DMS53 (cell line): ENCODE measurements at regions not wholly inside any gene's neighbourhood (a gene's known extent, or its start where the extent isn't known, plus 50 kb on each side); places are given as distances from the start of the nearest gene placed in this dataset.
A peak's percentile ranks its signal among the peaks of the same experiment; 100 is the strongest.
"Not testable (repeated sequence)": the region's sequence is repeated elsewhere in the genome, so short reads cannot be mapped to it uniquely, and the experiment has no call there.

Source experiments
- DNase-seq: peaks from one replicate; lab custom pipeline; 2025; lab: John Stamatoyannopoulos, UW

- not testable (repeated sequence) for DNase-seq
Observed at GRCh38 chr18:46229641-46230040, 125.5 kb downstream of the HAUS1 start.

DNA sequence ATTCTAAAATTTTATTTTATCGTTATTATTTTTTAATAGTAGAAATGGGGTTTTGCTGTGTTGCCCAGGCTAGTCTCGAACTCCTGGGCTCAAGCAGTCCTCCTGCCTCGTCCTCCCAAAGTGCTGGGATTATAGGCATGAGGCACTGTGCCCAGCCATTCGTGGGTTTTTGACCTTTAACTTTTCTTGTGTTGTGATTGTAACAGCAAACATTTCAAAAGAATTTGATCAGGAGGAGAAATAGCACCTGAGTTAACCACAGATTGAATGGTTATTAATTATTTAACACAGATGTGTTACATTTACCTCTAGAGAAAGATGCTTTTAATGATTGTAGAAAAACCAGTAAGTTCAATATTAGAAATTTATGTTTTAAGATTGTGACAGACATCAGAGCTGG lies 132.0 kb downstream of the HAUS1 start:
- no peak for DNase-seq

DNA sequence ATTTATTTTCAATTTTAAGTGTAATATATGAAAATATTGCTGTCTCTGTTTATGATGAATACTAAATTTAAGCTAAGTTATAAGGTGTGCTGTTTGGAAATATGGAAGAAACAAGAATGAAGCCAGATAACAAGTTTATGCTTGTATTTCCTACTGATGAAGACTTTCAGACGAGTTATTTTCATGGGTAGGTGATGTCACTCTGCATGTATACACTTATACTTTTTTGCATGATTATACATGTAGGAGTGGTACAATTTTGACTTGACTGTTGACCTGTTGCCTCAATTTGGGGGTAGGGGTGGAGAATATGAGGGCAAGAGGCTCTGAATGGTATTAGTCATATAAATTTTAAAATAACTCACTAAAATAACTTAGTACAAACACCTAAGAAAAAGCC lies 133.7 kb downstream of the HAUS1 start:
- DNase-seq = no peak

DNA sequence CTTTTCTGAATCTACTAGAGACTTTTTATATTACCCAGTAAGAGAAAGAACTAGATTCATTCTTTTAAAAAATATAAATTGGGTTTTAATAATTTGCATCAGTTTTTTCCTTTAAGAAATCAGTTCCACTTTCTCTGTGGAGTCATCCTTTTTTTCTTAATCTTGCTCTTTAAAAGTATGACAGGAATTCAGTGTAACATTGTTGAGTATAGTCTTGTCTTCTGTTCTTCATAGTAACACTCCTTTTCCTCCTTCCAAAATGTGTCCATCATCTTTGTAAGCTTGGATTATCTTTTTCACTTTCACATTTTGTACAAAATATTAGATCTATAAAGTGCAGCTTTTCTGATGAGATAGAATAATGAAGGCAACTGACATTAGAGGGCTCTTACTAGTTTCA lies 135.4 kb downstream of the HAUS1 start:
- no peak for DNase-seq

DNA sequence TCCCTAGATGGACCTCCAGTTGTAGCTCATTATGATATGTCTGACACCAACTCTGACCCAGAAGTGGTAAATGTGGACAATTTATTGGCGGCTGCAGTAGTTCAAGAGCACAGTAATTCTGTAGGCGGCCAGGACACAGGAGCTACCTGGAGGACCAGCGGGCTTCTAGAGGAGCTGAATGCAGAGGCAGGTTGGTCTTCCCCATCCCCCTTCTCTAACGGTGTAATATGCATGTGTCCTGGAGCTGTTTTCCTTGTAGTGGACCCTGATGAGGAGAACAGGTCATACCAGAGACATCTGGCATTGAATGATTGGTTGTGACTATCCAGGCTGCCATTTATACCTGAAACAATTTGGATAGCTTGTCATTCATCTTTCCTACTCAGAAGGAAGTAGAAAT lies 135.8 kb downstream of the HAUS1 start:
- DNase-seq = no peak

DNA sequence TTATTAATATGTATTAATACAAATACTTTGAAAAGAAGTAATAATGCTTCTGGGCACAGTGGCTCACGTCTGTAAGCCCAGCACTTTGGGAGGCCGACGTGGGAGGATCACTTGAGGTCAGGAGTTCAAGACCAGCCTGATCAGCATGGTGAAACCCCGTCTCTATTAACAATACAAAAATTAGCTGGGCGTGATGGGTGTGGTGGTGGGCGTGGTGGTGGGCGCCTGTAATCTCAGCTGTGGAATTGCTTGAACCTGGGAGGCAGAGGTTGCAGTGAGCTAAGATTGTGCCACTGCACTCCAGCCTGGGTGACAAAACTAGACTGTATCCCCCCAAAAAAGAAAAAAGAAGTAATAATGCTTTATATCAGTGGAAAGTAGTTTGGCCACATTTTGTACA lies 137.2 kb downstream of the HAUS1 start:
- not testable (repeated sequence) for DNase-seq

DNA sequence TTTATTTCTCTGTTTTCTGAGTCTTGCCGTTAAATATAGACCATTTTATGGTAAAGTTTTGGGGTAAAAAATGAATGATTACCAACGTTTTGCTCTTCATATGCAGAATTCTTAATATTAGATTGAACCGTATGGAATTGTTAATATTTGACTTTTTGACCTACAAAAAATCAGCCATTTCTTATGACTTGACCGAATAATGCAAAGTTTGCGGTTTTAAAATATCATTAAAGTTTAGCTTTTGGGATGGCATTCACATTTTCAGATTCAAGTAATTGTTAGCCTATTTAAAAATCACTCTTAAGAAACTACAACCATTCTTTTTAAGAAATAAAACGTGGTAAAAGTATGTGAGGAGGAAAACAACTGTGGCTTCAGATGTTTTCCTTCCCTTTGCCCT lies 138.0 kb downstream of the HAUS1 start:
- no peak for DNase-seq

GRCh38 chr18:46243095-46243494 lies 138.9 kb downstream of the HAUS1 start:
- no peak for DNase-seq

DNA sequence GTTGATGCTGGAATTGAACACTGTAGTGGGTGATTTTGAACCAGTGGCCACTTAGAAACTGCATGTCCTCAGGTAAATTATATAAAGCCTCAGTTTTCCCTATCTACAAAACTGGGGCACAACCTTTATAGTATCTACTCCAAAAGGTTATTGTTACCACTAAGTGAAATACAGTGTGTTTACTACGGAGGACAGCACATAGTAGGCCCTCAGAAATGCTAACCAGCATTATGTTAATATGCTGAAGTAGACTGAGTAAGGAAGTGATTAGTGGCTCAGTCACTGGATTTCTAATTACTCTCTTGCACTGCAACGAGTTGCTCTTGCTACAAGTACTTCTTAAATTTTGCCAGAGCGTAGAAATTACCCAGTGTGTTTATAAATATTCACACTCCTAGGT lies 139.5 kb downstream of the HAUS1 start:
- no peak for DNase-seq

DNA sequence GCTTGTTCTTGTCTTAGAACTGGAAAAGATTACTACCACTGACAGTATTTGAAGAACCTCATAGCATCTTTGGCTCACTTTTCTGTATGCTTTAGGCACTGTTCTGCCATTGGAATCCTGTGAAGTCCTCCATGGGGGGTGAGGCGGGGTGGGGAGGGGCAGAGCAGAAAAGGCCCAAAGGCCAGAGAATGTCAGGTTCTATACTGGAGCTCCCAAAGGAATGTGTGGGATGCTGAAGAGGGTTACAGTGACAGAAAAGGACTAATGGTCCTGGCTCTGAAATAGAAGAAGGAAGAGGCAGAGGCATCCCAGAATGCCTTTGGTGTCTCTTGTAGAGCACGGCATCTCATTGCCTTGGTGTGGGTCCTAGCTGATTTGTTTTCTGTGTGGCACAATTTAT lies 141.9 kb downstream of the HAUS1 start:
- DNase-seq = no peak

DNA sequence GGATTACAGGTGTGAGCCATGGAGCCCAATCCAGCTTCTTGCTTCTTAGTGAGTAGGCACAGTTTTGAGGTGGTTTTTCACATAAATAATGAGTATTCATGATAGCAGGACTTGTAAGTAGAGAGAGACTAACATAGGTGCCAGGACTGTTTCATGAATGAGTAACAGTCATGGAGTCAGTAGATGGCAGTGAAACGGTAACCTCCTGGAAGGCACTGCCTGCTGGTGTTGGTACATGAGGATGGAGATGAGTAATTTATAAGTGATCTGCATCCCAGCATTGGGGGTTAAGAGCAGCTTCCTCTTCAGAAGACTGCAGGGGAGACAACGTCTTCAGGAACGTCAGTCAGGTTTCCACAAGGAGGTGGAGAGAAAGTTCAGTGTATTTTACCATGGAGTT lies 143.8 kb downstream of the HAUS1 start:
- DNase-seq = no peak

DNA sequence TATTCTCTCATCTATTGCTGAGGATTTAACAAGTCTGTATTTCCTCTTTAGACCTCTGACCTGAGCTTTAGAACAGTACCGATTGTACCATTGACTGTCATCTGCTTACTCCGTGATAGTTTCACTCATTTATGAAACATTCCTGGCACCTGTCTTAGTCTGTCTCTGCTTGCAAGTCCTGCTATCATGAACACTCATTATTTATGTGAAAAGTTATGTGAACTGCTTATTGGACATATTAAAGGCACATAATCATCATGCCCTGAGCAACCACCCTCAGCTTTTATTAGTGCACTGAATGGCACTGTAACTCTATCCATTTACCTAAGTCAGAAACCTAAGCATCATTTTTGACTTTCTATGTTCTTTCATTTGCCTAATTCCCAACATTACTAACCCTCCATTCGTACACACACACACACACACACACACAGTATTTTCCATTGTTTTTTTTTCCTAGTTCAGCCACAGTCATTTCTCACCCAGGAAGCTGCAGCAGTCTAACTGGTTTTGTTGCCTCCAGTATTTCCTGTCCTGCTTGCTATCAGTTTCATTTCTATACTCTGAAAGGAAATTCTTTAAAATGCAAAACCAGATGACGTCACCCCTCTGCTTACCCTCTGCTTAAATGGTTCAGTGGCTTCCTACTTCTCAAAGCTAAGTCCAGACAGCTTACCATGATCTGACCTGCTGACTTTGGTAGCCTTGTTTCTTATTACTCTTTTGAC lies 146.1 kb downstream of the HAUS1 start:
- peak; percentile 99 for DNase-seq

- DNase-seq = no peak
Observed at GRCh38 chr18:46250812-46251173, 146.6 kb downstream of the HAUS1 start.

GRCh38 chr18:46252759-46253158 lies 148.6 kb downstream of the HAUS1 start:
- DNase-seq = no peak

DNA sequence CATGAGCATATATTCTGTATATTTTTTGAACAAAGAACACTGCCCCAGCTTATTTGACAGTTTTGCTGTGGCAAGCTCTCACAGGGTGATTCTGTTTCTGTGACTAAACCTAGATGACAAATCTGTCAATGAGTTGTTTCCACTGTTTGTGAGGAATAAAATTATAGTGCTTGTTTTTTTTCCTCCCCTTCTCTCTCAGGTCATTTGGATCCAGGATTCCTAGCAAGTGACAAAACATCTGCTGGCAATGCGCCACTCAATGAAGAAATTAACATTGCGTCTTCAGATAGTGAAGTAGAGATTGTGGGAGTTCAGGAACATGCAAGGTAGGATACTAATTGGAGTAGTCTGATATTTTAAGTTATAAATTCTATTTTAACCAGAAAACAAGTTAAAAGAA lies 149.3 kb downstream of the HAUS1 start:
- DNase-seq = no peak

DNA sequence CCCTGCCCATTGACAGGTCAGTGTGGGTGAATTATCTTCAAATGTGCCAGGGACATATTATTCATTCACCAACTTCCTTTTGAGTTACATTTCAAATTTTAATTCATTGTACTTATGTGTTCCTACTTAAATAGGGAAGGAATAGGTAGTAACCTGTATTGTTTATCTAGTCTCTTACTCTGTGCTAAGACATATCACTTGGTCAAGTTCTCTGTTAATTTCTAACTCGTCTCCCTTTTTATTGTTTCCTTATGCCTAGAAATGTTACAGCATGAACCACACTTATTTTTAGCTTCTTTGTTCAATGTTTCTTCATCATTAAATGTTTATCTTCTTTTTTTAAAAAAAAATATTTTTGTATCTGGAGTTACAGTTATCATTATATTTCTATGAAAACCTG lies 151.9 kb downstream of the HAUS1 start:
- no peak for DNase-seq

GRCh38 chr18:46257366-46257765 lies 153.2 kb downstream of the HAUS1 start:
- DNase-seq = no peak

GRCh38 chr18:46260016-46260878 lies 156.1 kb downstream of the HAUS1 start:
- no peak for DNase-seq

GRCh38 chr18:46260879-46261143 lies 156.6 kb downstream of the HAUS1 start:
- no peak for DNase-seq

GRCh38 chr18:46261799-46262198 lies 157.6 kb downstream of the HAUS1 start:
- no peak for DNase-seq

GRCh38 chr18:46262856-46263255 lies 158.7 kb downstream of the HAUS1 start:
- DNase-seq = no peak

GRCh38 chr18:46264255-46264654 lies 160.1 kb downstream of the HAUS1 start:
- DNase-seq = peak; percentile 80

DNA sequence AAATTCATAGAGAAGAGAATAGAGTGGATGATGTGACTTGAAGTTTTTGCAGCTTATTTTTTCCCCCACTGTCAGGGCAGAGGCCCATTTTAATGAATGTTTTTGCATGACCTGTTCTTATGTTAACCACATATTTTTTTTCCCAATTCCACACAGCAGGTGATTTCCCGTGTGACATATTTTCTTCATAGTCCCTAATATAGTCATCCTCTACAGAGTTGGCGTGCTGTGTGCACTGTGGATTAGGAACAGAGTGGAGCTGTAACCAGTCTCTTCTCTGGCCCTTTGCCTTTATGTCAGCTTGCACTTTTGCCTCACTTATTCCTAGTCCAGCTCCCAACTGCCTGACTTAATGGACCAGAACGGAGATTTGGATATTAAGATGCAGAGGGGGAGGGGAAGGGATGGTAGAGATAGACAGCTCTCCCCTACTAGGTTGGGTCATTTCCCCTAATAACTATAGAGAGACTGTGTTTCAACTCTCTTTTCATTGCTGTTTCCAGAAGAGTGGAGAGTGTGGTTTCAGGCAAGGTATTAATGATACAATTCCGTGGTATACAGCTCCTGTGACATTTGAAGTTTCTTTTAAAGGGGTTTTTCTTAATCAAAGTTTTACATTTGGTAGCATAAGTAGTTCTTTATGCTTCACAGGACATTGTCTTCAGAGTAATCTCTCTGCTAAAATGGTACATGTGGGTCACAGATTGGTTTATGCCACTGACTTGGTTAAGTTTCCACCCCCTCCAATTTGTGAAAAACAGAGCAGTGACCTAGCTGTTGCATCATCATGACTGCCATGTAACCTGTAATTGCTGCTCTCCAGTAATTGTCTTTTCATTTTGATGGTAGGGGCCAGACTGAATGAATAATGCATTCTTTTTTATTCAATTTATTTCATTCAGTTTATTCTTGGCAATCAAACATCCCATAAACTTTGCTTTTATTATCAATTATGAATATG lies 161.3 kb downstream of the HAUS1 start:
- no peak for DNase-seq
